ENCODE measurements at regions not wholly inside any gene's neighbourhood (a gene's known extent, or its start where the extent isn't known, plus 50 kb on each side); places are given as distances from the start of the nearest gene placed in this dataset.

- no peak for ATAC-seq
- Histone ChIP-seq H3K4me1 (peaks cover 0 to 9% (median 0%) of the 10 kb centered on the region in 9 donors), H3K9me3 (no peaks in the 10 kb centered on the region), H3K27ac (no peak overlapping the region), H3K36me3 (no peaks in the 10 kb centered on the region), H3K4me3 (no peak overlapping the region), H3K27me3 (no peaks in the 10 kb centered on the region)
- WGBS, 2 donors, result 97 to 100% methylated on average over 1 of the region's 1 CpG
- intact Hi-C loops (cut with DNase I), result no loop called here
- no peak for DNase-seq
- TF ChIP-seq CTCF (IDR thresholded peaks at IDR 0.05), result no peak
These were observed 414.0 kb upstream of the HS3ST1 start for GRCh38 chr4:11842620-11843263.

- intact Hi-C loops (cut with DNase I), result no loop called here
- Histone ChIP-seq H3K27ac (no peak overlapping the region), H3K4me1 (no peaks in the 10 kb centered on the region), H3K4me3 (no peak overlapping the region), H3K9me3 (no peaks in the 10 kb centered on the region), H3K27me3 (no peaks in the 10 kb centered on the region), H3K36me3 (no peaks in the 10 kb centered on the region)
- DNase-seq (no peak), ATAC-seq (no peak)
- TF ChIP-seq CTCF (IDR thresholded peaks at IDR 0.05), result no peak
These were observed 411.2 kb upstream of the HS3ST1 start for GRCh38 chr4:11839889-11840288.

- WGBS, 2 donors, result 41 to 46% methylated on average over 5 of the region's 5 CpGs
- DNase-seq (no peak), ATAC-seq (no peak)
- no peak overlapping the region for H3K4me3 ChIP-seq
- H3K9me3 ChIP-seq, result no peaks in the 10 kb centered on the region
- no peak for TF ChIP-seq CTCF (IDR thresholded peaks at IDR 0.05)
- H3K36me3 ChIP-seq, result no peaks in the 10 kb centered on the region
- intact Hi-C loops (cut with DNase I), result no loop called here
- peaks cover 0 to 9% (median 0%) of the 10 kb centered on the region in 9 donors for H3K4me1 ChIP-seq
- no peak overlapping the region for H3K27ac ChIP-seq
- no peaks in the 10 kb centered on the region for H3K27me3 ChIP-seq
These were observed 403.0 kb upstream of the HS3ST1 start for GRCh38 chr4:11831739-11832138.

GRCh38 chr4:11824566-11824965 lies 395.9 kb upstream of the HS3ST1 start:
- WGBS, 2 donors, result 77 to 81% methylated on average over 2 of the region's 2 CpGs
- Histone ChIP-seq H3K4me3 (no peak overlapping the region), H3K27me3 (no peaks in the 10 kb centered on the region), H3K36me3 (no peaks in the 10 kb centered on the region), H3K27ac (no peak overlapping the region), H3K9me3 (peaks cover 0 to 3% (median 0%) of the 10 kb centered on the region in 11 donors), H3K4me1 (no peaks in the 10 kb centered on the region)
- intact Hi-C loops (cut with DNase I), result no loop called here
- TF ChIP-seq CTCF (IDR thresholded peaks at IDR 0.05), result no peak
- DNase-seq, result no peak
- no peak for ATAC-seq
